Coronary artery (tissue), 2 donors: ENCODE measurements at regions not wholly inside any gene's neighbourhood (a gene's known extent, or its start where the extent isn't known, plus 50 kb on each side); places are given as distances from the start of the nearest gene placed in this dataset.
"Not testable (repeated sequence)": the region's sequence is repeated elsewhere in the genome, so short reads cannot be mapped to it uniquely, and the experiment has no call there.

Source experiments
- DNase-seq: peaks from one replicate; pipeline ENCODE4 v3.0.0-alpha.2; 2017; ENCODE audit warnings: low spot score
- H3K27ac ChIP-seq, 2 donors: fragments of 200-600 bp; sonication (generic); one replicate each; pipeline ENCODE4 v1.5.1; 2016 to 2019
- H3K4me3 ChIP-seq: fragments of 200-600 bp; sonication (generic); 2 replicates; pipeline ENCODE4 v1.5.1; 2016; ENCODE audit warnings: mild to moderate bottlenecking, moderate library complexity
- CTCF ChIP-seq: fragments of 200-600 bp; sonication (generic); IDR thresholded peaks from one replicate; pipeline ENCODE4 v1.5.1; 2019; ENCODE audit warnings: antibody characterized with exemption

GRCh38 chr6:15909290-15910070 is 219.4 kb upstream of the MYLIP start:
- TF ChIP-seq CTCF: no peak
- no peak for DNase-seq
- Histone ChIP-seq H3K27ac (no peak overlapping the region), H3K4me3 (no peak overlapping the region)

GRCh38 chr6:15908871-15909270 is 220.0 kb upstream of the MYLIP start:
- DNase-seq: no peak
- H3K27ac ChIP-seq: no peak overlapping the region
- TF ChIP-seq CTCF: no peak
- H3K4me3 ChIP-seq: no peak overlapping the region

GRCh38 chr6:15907914-15908518 is 220.9 kb upstream of the MYLIP start:
- Histone ChIP-seq H3K4me3 (no peak overlapping the region), H3K27ac (no peak overlapping the region)
- DNase-seq: no peak
- no peak for TF ChIP-seq CTCF

GRCh38 chr6:15907220-15907913 is 221.5 kb upstream of the MYLIP start:
- H3K4me3 ChIP-seq, H3K27ac ChIP-seq, DNase-seq: not testable (repeated sequence)

GRCh38 chr6:15906420-15907016 is 222.4 kb upstream of the MYLIP start:
- Histone ChIP-seq H3K4me3 (no peak overlapping the region), H3K27ac (no peak overlapping the region)
- DNase-seq: no peak
- TF ChIP-seq CTCF: no peak

- H3K27ac ChIP-seq: no peak overlapping the region
- no peak for DNase-seq
- H3K4me3 ChIP-seq: no peak overlapping the region
- TF ChIP-seq CTCF: no peak
Observed at GRCh38 chr6:15905488-15906419, 223.1 kb upstream of the MYLIP start.
